Panc1 (cell line): ENCODE measurements at regions not wholly inside any gene's neighbourhood (a gene's known extent, or its start where the extent isn't known, plus 50 kb on each side); places are given as distances from the start of the nearest gene placed in this dataset.

Experiments used
- ATAC-seq: fragments of 200-7000 bp; cut with Tn5 transposase; 2 replicates; pipeline ENCODE4 v1.9.1; 2020; ENCODE audit warnings: mild to moderate bottlenecking, moderate library complexity
- BruUV-seq: library from RNA; stranded (reverse); fragments of 400-500 nt; replicated peaks from 2 replicates; lab custom pipeline; 2021; lab: Mats Ljungman, UMichigan
- CTCF ChIA-PET: fragments of 300-600 bp; sonication (Branson Sonifier 250); formaldehyde crosslinking; loops from one replicate; lab custom pipeline; 2022; ENCODE audit warnings: antibody characterized with exemption; lab: Charles Lee
- POLR2A ChIA-PET: fragments of 300-600 bp; sonication (Branson Sonifier 250); formaldehyde crosslinking; loops from one replicate; lab custom pipeline; 2022; ENCODE audit warnings: antibody characterized with exemption; lab: Charles Lee
- DNase-seq: peaks from one replicate; pipeline ENCODE4 v3.0.0-alpha.2; 2010; ENCODE audit warnings: low read depth, low spot score
- H3K27ac ChIP-seq: 2 replicates; pipeline ENCODE4 v1.5.1; 2011; ENCODE audit warnings: mild to moderate bottlenecking, low read length, inconsistent platforms
- H3K27me3 ChIP-seq: fragments of 200-500 bp; sonication (Bioruptor generic); 2 replicates; pipeline ENCODE4 v1.6.0; 2014; ENCODE audit warnings: low read length, inconsistent platforms; ENCODE audit not compliant: control insufficient read depth, insufficient read depth
- H3K36me3 ChIP-seq: fragments of 200-500 bp; sonication (Bioruptor generic); 2 replicates; pipeline ENCODE4 v1.5.1; 2014; ENCODE audit warnings: inconsistent platforms, mild to moderate bottlenecking, low read length, moderate library complexity; ENCODE audit not compliant: control insufficient read depth, insufficient read depth
- H3K4me1 ChIP-seq: 2 replicates; pipeline ENCODE4 v1.5.1; 2011; ENCODE audit warnings: inconsistent platforms, mild to moderate bottlenecking, low read length, moderate library complexity; ENCODE audit not compliant: control insufficient read depth, insufficient read depth
- H3K4me3 ChIP-seq, 2 experiments: 2 replicates each; pipeline ENCODE4 v1.5.1; 2011 to 2012; ENCODE audit warnings: low read depth in 2 of 2, low read length in 2 of 2, mild to moderate bottlenecking in 2 of 2, inconsistent platforms in 1 of 2, moderate library complexity in 1 of 2
- H3K9me3 ChIP-seq: fragments of 200-500 bp; sonication (Bioruptor generic); 2 replicates; pipeline ENCODE4 v1.5.1; 2014; ENCODE audit warnings: low read depth, mild to moderate bottlenecking, inconsistent platforms, low read length, moderate library complexity; ENCODE audit not compliant: control insufficient read depth, insufficient read depth
- CTCF ChIP-seq: fragments of 450-650 bp; IDR thresholded peaks from 2 replicates; pipeline ENCODE4 v1.5.1; 2017; ENCODE audit warnings: mild to moderate bottlenecking
- POLR2AphosphoS5 ChIP-seq: IDR thresholded peaks from 2 replicates; pipeline ENCODE4 v1.6.1; 2012; ENCODE audit warnings: mild to moderate bottlenecking, low read depth, low read length, moderate library complexity
- SIN3A ChIP-seq: IDR thresholded peaks from 2 replicates; pipeline ENCODE4 v1.6.1; 2012; ENCODE audit warnings: low read depth, mild to moderate bottlenecking, low read length, moderate library complexity, borderline replicate concordance; ENCODE audit not compliant: insufficient read depth
- TCF7L2 ChIP-seq: IDR thresholded peaks from 2 replicates; pipeline ENCODE4 v1.6.1; 2011; ENCODE audit warnings: mild to moderate bottlenecking, low read depth, low read length, inconsistent platforms
- in situ Hi-C: cut with HindIII; loops from 2 replicates; pipeline ENCODE4 v1.10.0; 2016; ENCODE audit warnings: low sequenced_read_pairs, low pct_unique_long_range_greater_than_20kb
- intact Hi-C: fragments of 100-400 bp; cut with micrococcal nuclease; formaldehyde crosslinking; loops from one replicate; pipeline ENCODE4 v1.10.0; 2022; ENCODE audit not compliant: unreplicated experiment
- TF ChIP-seq, protein P1 (sequence below), 2 experiments: IDR thresholded peaks; 2 replicates each; pipeline ENCODE4 v1.6.1; 2011 to 2012; ENCODE audit warnings: low read depth in 2 of 2, control low read depth in 1 of 2, low read length in 1 of 2, mild to moderate bottlenecking in 1 of 2, moderate library complexity in 1 of 2; ENCODE audit not compliant: insufficient read depth in 1 of 2

DNA sequence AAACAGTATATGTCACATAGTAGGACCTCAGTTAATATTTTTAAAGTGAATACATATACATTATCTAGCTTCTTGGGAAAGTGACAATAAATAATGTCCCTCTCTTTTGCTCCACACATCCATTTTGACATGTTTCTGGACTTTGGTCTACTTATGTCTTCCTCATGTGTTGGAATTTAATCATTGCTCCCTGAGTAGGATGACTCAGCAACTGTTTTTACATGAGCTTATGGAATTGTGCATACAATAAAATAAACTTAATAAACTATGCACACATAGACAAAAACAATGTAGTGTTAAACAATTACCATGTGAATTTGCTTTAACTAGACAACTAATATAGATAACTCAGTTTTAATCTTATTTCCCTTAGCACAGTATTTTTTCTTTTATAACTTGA, 503.8 kb downstream of the TFAP2B start:
- TF ChIP-seq SIN3A (no peak), CTCF (no peak), TCF7L2 (no peak), POLR2AphosphoS5 (no peak)
- TF ChIP-seq, protein P1, sequence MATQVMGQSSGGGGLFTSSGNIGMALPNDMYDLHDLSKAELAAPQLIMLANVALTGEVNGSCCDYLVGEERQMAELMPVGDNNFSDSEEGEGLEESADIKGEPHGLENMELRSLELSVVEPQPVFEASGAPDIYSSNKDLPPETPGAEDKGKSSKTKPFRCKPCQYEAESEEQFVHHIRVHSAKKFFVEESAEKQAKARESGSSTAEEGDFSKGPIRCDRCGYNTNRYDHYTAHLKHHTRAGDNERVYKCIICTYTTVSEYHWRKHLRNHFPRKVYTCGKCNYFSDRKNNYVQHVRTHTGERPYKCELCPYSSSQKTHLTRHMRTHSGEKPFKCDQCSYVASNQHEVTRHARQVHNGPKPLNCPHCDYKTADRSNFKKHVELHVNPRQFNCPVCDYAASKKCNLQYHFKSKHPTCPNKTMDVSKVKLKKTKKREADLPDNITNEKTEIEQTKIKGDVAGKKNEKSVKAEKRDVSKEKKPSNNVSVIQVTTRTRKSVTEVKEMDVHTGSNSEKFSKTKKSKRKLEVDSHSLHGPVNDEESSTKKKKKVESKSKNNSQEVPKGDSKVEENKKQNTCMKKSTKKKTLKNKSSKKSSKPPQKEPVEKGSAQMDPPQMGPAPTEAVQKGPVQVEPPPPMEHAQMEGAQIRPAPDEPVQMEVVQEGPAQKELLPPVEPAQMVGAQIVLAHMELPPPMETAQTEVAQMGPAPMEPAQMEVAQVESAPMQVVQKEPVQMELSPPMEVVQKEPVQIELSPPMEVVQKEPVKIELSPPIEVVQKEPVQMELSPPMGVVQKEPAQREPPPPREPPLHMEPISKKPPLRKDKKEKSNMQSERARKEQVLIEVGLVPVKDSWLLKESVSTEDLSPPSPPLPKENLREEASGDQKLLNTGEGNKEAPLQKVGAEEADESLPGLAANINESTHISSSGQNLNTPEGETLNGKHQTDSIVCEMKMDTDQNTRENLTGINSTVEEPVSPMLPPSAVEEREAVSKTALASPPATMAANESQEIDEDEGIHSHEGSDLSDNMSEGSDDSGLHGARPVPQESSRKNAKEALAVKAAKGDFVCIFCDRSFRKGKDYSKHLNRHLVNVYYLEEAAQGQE (IDR thresholded peaks at IDR 0.05; ENCODE audit: insufficient read depth in 1 of 2, low read depth in 2 of 2, low read length in 1 of 2): no peak
- no peak overlapping the region for H3K27ac ChIP-seq
- in situ Hi-C loops: no loop called here
- intact Hi-C loops: no loop called here
- DNase-seq: no peak
- no peak overlapping the region for H3K4me3 ChIP-seq
- H3K36me3 ChIP-seq: no peaks in the 10 kb centered on the region
- H3K27me3 ChIP-seq: no peaks in the 10 kb centered on the region
- no peaks in the 10 kb centered on the region for H3K4me1 ChIP-seq
- POLR2A ChIA-PET: no interaction called here
- ATAC-seq: no peak
- CTCF ChIA-PET: no interaction called here
- H3K9me3 ChIP-seq: no peaks in the 10 kb centered on the region
- no TSS peak for BruUV-seq

- Histone ChIP-seq H3K4me3 (no peak overlapping the region), H3K27me3 (no peaks in the 10 kb centered on the region), H3K9me3 (no peaks in the 10 kb centered on the region), H3K4me1 (no peaks in the 10 kb centered on the region), H3K36me3 (no peaks in the 10 kb centered on the region), H3K27ac (no peak overlapping the region)
- CTCF ChIA-PET: no interaction called here
- ATAC-seq (no peak), DNase-seq (no peak)
- TF ChIP-seq SIN3A: no peak
- TF ChIP-seq CTCF: no peak
- TF ChIP-seq POLR2AphosphoS5: no peak
- no peak for TF ChIP-seq TCF7L2
- TF ChIP-seq, protein P1 (IDR thresholded peaks at IDR 0.05; ENCODE audit: insufficient read depth in 1 of 2, low read depth in 2 of 2, low read length in 1 of 2): no peak
- POLR2A ChIA-PET: interaction anchor here (0.5 kb wide), 1 partner anchor 210 kb away, joined by 4 read pairs; no protein-coding TSS in a partner anchor
- no TSS peak for BruUV-seq
- intact Hi-C loops (no loop called here), in situ Hi-C loops (no loop called here)
Observed at GRCh38 chr6:51323056-51323455, 504.4 kb downstream of the TFAP2B start.
